ENCODE measurements at regions not wholly inside any gene's neighbourhood (a gene's known extent, or its start where the extent isn't known, plus 50 kb on each side); places are given as distances from the start of the nearest gene placed in this dataset.
"Not testable (repeated sequence)": the region's sequence is repeated elsewhere in the genome, so short reads cannot be mapped to it uniquely, and the experiment has no call there.

DNA sequence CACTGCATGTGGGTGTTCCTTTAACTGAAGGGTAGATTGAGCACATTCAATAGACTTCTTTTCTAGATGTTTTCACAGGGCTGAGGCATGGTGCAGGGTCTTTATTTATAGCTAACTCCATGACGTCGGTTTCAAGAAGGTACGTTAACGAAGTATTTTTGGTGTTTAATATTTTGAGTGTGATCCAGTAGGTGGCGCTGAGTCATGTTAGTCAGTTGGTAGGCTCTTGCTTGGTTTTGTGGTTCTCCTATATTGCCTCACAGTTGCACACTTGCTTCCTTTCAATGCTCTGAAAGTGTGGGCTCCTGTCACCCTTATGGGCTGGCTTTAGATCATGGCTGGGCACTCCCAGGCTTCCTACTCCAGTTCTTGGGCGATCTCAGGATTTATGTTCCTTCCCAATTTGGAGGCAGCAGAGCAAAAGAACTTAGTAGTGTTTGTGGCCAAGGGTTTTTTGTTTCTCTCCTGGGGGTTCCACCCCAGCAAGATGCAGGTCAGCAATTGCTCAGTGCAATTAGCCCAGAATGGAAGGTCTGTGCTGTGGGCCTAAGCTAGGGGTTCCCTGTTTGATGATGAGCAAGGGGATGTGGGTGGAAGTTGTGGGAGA lies 471.6 kb upstream of the FOXG1 start:
- no peak for DNase-seq

DNA sequence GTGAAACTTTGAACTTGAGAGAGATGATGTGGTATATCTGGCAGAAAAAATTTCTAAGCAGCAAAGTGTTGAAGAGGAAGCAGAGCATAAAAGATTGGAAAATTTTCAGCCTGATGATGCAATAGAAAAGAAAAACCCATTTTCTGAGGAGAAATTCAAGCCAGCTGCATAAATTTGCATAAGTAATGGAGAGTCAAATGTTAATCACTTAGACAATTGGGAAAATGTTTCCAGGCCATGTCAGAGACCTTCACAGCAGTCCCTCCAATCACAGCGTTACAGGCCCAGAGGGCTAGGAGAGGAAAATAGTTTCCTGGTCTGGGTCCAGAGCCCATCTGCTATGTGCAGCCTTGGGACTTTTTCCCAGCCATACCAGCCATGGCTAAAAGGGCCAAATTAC lies 469.0 kb upstream of the FOXG1 start:
- no peak for DNase-seq

GRCh38 chr14:28298156-28298555 lies 468.4 kb upstream of the FOXG1 start:
- no peak for DNase-seq

DNA sequence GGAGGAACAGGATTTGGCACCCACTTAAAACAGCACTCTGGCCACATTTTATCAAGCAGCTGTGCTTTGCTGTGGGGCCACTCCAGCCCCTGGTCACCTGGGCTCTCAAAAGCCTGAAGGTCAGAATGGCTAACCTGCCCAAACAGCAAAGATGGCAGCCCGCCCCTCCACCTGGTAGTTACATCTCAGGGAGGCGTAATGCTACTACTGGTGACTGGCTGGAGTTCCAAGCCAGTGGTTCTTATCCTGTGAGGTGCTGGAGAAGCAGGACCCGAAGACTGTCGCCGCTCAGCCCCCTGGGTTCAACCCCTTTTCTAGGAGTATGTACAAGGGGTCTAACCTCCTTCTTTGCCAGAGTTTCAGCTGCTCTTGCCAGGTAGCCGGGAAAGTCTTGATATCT lies 467.4 kb upstream of the FOXG1 start:
- no peak for DNase-seq

DNA sequence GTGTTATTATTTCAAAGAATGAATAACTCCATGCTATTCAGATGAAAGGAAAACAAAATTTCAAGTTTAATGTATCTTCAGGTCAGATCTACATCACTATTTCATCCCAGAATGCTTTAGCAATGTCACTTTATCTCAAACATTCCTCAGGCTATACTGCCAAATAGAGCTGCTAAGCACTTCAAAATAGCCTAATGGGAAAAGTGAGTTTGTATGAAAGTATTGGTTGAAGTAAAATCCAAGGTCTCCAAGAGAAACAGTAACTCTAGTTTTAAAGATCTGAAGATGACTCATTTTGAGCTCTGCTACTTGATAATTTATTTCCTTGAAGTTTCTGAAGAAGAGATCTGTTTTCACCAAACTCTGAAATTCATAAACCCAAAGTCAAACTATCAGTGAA lies 466.2 kb upstream of the FOXG1 start:
- no peak for DNase-seq

- no peak for DNase-seq
Measured at GRCh38 chr14:28301179-28301578, 465.4 kb upstream of the FOXG1 start.

DNA sequence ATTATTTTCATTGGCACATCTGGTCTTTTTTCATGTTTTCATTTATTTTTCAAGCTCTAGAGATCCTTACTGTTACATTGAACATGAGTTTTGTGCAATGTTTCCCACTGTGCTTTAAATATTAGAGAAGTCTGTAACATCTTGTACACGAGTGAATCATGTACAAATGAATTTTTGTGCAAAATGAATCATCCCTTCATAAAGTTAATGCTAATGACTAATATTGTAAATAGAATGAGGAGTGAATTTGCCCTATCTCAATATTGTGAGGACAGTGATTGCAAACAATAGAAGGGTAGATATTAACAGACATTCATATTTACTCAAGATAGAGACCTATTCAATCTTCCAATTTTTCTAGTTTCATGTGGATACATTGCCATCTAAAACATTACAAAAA lies 463.3 kb upstream of the FOXG1 start:
- DNase-seq, result no peak

- DNase-seq, result no peak
Measured at GRCh38 chr14:28305938-28306337, 460.6 kb upstream of the FOXG1 start.

DNA sequence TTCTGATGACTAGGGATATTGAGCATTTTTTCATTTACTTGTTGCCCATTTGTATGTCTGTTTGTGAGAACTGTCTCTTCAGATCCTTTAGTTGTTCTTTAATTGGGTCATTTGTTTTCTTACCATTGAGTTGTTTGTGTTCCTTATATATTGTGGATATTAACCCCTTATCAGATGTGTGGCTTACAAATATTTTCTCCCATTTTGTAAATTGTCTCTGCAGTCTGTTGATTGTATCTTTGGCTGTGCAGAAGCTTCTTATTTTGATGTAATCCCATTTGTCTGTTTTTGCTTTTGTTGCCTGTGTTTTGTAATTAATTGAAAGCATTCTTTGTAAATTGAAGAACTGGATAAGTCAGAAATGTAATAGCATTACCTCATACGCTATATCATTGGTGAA lies 459.1 kb upstream of the FOXG1 start:
- DNase-seq, result no peak

GRCh38 chr14:28308734-28309133 lies 457.9 kb upstream of the FOXG1 start:
- no peak for DNase-seq

DNA sequence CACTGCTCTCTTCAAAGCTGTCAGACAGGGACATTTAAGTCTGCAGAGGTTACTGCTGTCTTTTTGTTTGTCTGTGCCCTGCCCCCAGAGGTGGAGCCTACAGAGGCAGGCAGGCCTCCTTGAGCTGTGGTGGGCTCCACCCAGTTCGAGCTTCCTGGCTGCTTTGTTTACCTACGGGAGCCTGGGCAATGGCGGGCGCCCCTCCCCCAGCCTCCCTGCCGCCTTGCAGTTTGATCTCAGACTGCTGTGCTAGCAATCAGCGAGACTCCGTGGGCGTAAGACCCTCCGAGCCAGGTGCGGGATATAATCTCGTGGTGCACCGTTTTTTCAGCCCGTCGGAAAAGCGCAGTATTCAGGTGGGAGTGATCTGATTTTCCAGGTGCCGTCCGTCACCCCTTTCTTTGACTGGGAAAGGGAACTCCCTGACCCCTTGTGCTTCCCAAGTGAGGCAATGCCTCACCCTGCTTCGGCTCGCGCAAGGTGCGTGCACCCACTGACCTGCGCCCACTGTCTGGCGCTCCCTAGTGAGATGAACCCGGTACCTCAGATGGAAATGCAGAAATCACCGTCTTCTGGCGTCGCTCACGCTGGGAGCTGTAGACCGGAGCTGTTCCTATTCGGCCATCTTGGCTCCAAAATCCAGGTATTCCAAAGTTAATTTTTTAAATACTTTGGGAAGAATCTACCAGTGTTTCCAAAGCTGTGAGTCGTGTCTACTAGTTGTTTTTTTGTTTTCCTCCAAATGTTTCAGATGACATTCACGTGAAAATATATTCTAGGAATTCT lies 448.5 kb upstream of the FOXG1 start:
- DNase-seq, result not testable (repeated sequence)

GRCh38 chr14:28321475-28322244 lies 444.9 kb upstream of the FOXG1 start:
- DNase-seq, result no peak

GRCh38 chr14:28323366-28323765 lies 443.2 kb upstream of the FOXG1 start:
- DNase-seq, result no peak

- no peak for DNase-seq
Measured at GRCh38 chr14:28323951-28324741, 442.4 kb upstream of the FOXG1 start.

DNA sequence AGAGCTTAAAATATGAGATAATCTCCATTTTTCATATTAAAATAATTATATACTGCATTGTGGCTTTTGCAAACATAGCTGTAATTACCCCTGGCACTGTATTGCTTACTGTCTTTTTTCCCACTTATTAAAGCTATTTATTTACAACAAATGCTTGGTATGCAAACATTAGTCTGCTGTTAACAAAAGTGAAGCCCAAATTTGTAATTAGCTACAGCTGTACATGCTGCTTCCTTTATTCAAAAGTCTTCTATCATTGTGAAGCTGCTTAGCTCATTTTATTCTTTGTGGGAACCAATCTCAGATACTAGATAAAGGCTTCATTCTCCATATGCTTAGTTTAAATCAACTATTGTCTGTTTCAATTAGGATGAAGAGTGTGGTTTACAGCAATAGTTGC lies 425.8 kb upstream of the FOXG1 start:
- no peak for DNase-seq

DNA sequence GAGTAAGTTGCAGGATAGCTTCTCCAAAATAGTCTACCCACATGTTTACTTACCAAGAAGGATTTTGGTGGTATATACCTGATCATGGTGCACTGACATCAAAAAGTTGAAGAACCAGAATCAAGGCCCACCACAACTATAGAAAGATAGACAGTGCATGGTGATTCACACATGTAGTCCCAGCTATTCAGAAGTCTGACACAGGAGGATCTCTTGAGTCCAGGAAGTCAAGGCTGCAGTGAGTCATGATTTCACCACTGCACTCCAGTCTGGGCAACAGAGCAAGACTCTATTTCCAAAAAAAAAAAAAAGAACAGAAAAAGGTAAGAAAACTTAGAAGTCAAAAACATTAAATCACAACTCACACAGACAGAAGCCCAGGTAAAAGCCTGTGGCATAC lies 422.2 kb upstream of the FOXG1 start:
- DNase-seq, result no peak

DNA sequence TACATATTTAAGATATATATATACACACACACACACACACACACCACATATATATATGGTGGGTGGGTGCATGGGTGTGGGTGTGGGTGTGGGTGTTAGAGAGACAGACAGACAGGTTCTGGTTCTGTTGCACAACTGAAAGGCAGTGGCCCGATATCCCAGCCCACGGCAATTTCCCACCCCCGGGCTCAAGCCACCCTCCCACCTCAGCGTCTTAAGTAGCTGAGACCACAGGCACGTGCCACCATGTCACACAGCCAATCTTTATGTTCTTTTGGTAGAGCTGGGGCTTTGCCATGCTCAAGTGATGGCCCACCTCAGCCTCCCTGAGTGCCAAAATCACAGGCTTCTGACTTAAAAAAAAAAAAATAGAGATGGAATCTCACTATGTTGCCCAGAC lies 417.8 kb upstream of the FOXG1 start:
- no peak for DNase-seq

DNA sequence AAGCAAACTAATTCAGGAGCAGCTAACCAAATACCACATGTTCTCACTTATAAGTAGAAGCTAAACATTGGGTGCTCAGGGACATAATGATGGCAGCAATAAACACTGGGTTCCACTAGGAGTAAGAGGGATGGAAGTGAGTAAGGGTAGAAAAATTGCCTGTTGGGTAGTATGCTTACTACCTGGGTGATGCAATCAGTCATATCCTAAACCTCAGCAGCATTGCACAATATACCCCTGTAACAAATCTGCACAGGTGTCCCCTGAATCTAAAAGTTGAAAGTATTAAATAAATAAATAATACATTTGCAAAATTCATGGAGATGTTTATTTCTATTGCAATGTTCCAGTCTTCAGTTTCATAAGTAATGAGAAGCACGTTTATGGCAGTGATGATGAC lies 409.8 kb upstream of the FOXG1 start:
- no peak for DNase-seq

- no peak for DNase-seq
Measured at GRCh38 chr14:28361486-28361885, 405.1 kb upstream of the FOXG1 start.

GRCh38 chr14:28365510-28365909 lies 401.1 kb upstream of the FOXG1 start:
- DNase-seq, result no peak

DNA sequence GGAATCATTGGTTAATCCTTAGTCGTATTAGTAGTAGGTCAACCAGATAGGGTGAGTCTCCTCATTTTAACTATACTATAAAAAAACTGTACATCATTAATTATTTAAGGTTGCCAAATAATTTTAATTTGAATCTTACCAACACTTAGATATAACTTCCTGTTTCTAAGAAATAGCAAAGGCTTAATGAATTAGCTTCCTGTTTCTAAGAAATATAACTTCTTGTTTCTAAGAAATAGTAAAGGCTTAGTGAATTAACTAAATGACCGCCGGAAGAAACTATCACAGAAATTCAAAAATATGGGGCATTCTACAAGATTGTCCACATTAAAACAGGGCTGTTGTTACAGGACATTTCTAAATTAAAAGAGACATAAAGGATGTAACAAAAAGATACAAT lies 392.9 kb upstream of the FOXG1 start:
- no peak for DNase-seq

GRCh38 chr14:28375295-28375694 lies 391.3 kb upstream of the FOXG1 start:
- no peak for DNase-seq

GRCh38 chr14:28381656-28382055 lies 384.9 kb upstream of the FOXG1 start:
- no peak for DNase-seq

Measured in right hindlimb (tissue), 1 donor.